ENCODE measurements at regions not wholly inside any gene's neighbourhood (a gene's known extent, or its start where the extent isn't known, plus 50 kb on each side); places are given as distances from the start of the nearest gene placed in this dataset.

DNA sequence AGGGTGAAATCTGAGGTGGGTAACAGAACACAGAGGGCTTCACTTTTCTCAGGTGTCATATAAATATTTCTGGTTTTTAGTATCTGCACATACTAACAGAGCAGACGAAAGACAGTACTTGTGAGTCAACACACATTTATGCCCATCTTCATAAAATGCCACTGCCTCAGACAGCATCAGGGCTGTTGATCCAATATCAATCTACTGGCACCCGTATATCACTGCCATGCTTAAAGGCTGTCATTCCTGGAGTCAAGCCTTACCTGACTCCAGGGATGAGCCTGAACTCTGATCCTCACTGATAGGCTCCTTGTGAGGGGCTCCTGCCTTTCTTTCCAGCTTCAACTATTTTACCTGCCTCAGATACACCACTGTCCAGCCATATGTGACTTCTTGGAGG, 595.7 kb downstream of the TFAP2B start:
- SMC1A ChIA-PET (ENCODE audit: uncharacterized antibody, unreplicated experiment) = no interaction called here

More for the DNA sequence above, 595.7 kb downstream of the TFAP2B start:
- ChIA-PET CTCF (no interaction called here), POLR2A (no interaction called here), RAD21 (ENCODE audit: unreplicated experiment) (no interaction called here)
- no peaks in the 10 kb centered on the region for H4K20me1 ChIP-seq (ENCODE audit: control insufficient read depth, insufficient read depth)
- FAIRE-seq (no peak), DNase-seq (ENCODE audit: low read depth, low spot score) (no peak), ATAC-seq (no peak)
- no TSS peak for BruUV-seq (replicated peaks)
- no peaks in the 10 kb centered on the region for H3K36me3 ChIP-seq (ENCODE audit: control insufficient read depth in 2 of 2, insufficient read depth in 2 of 2, low read length in 1 of 2)
- H3K9ac ChIP-seq (ENCODE audit: control insufficient read depth, insufficient read depth, low read length) = no peak overlapping the region
- 0% methylated on average over 2 of the region's 2 CpGs for WGBS (ENCODE audit: insufficient coverage, insufficient replicate concordance, low lambda C conversion rate, missing lambda C conversion rate)
- H3K27ac ChIP-seq (ENCODE audit: control insufficient read depth, insufficient read depth) = no peak overlapping the region
- H3K79me2 ChIP-seq (ENCODE audit: control insufficient read depth, insufficient read depth, low read length) = no peaks in the 10 kb centered on the region
- H3K4me1 ChIP-seq (ENCODE audit: control insufficient read depth, insufficient read depth, low read length) = no peaks in the 10 kb centered on the region
- H3K4me3 ChIP-seq = no peak overlapping the region
- H3K4me2 ChIP-seq (ENCODE audit: control insufficient read depth, insufficient read depth) = no peak overlapping the region
- no peaks in the 10 kb centered on the region for H3K27me3 ChIP-seq (replicated peaks in 1 of 2; ENCODE audit: control insufficient read depth in 2 of 2, insufficient read depth in 2 of 2, low read length in 1 of 2)
- in situ Hi-C loops (cut with MboI) (no loop called here), intact Hi-C loops (cut with micrococcal nuclease; ENCODE audit: unreplicated experiment) (no loop called here)
- no peak for TF ChIP-seq ATF7 (IDR thresholded peaks at IDR 0.05; ENCODE audit: low read depth)
- no peak for TF ChIP-seq SREBF1 (IDR thresholded peaks at IDR 0.05; ENCODE audit: low read length)
- no peak for TF ChIP-seq RUNX3 (IDR thresholded peaks at IDR 0.05; ENCODE audit: low read length)
- no peak for TF ChIP-seq MEF2A (IDR thresholded peaks at IDR 0.05; ENCODE audit: insufficient read depth, low read depth, low read length)
- no peak for TF ChIP-seq WRNIP1 (IDR thresholded peaks at IDR 0.05; ENCODE audit: borderline replicate concordance, low read depth, low read length)
- TF ChIP-seq NFIC (IDR thresholded peaks at IDR 0.05; ENCODE audit: low read depth, low read length) = no peak
- TF ChIP-seq PML (IDR thresholded peaks at IDR 0.05; ENCODE audit: low read length) = no peak
- TF ChIP-seq, protein P1, sequence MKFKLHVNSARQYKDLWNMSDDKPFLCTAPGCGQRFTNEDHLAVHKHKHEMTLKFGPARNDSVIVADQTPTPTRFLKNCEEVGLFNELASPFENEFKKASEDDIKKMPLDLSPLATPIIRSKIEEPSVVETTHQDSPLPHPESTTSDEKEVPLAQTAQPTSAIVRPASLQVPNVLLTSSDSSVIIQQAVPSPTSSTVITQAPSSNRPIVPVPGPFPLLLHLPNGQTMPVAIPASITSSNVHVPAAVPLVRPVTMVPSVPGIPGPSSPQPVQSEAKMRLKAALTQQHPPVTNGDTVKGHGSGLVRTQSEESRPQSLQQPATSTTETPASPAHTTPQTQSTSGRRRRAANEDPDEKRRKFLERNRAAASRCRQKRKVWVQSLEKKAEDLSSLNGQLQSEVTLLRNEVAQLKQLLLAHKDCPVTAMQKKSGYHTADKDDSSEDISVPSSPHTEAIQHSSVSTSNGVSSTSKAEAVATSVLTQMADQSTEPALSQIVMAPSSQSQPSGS (IDR thresholded peaks at IDR 0.05; ENCODE audit: low read length) = no peak
- TF ChIP-seq, protein P2, sequence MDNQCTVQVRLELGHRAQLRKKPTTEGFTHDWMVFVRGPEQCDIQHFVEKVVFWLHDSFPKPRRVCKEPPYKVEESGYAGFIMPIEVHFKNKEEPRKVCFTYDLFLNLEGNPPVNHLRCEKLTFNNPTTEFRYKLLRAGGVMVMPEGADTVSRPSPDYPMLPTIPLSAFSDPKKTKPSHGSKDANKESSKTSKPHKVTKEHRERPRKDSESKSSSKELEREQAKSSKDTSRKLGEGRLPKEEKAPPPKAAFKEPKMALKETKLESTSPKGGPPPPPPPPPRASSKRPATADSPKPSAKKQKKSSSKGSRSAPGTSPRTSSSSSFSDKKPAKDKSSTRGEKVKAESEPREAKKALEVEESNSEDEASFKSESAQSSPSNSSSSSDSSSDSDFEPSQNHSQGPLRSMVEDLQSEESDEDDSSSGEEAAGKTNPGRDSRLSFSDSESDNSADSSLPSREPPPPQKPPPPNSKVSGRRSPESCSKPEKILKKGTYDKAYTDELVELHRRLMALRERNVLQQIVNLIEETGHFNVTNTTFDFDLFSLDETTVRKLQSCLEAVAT (IDR thresholded peaks at IDR 0.05) = no peak
- no peak overlapping the region for H2AFZ ChIP-seq (ENCODE audit: control insufficient read depth, low read depth, low read length)
- H3K9me3 ChIP-seq (replicated peaks; ENCODE audit: control insufficient read depth, insufficient read depth, low read length) = no peaks in the 10 kb centered on the region

All from GM12878 (cell line).